CD4-positive, alpha-beta T cell treated with Interleukin-6 for 4 hours (primary cell): ENCODE measurements at regions not wholly inside any gene's neighbourhood (a gene's known extent, or its start where the extent isn't known, plus 50 kb on each side); places are given as distances from the start of the nearest gene placed in this dataset.
"Not testable (repeated sequence)": the region's sequence is repeated elsewhere in the genome, so short reads cannot be mapped to it uniquely, and the experiment has no call there.

Experiments used
- DNase-seq: peaks from one replicate; pipeline ENCODE4 v3.0.0-alpha.2; 2020; ENCODE audit warnings: mixed read lengths

DNA sequence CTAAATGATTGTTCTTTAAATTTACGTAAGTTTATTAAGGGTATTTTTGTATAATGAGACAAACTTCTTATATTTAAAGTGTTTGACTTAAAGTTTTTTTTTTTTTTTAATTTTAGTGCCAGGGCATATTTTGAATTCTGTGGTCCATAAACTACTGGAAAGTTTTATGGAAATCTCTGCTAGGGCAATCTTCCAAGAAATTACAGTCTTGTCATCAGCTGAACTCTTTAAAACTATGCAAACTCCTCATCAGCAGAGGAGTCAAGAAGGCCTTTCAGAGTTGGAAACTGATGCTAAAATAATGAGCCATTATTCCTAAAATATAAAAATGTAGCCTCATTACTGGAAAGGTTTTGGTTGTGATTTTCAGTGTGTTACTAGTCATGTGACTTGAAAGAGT is 1201.9 kb downstream of the BRINP3 start:
- DNase-seq, result no peak

DNA sequence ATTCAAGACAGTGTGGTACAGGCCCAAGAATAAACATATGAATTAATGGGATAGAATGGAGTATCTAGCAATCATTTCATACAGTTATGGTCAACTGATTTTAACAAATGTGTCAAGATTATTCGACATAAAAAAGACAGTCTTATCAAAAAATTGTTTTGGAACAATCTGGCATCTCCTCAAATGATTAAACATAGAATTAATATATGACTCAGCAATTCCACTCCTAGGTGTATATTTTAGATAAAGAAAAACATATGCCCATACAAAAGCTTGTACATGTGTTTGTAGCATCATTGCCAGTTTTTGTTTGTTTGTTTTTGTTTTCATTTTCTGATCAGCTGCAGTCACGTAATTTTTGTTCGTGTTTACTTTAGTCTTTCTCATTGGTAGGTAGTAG is 1188.3 kb downstream of the BRINP3 start:
- DNase-seq, result no peak

DNA sequence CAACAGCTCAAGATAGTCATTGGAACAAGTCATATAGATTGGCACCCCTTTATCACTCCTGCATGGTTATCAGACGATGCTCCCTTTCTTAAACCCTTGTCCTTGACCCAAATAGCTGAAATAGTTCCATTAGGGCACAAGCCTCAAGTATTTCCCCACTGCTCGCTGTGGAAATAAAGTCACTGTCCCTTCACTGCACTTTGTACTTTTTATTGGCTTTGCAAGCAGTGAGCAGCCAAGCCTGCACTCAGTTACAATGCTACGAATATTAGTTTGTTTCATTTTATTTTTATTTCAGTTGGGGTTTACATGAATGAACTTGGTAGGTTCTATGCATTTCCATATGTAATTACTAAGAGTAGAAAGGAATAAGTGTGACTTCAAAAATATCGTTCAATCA is 1176.4 kb downstream of the BRINP3 start:
- DNase-seq, result no peak

DNA sequence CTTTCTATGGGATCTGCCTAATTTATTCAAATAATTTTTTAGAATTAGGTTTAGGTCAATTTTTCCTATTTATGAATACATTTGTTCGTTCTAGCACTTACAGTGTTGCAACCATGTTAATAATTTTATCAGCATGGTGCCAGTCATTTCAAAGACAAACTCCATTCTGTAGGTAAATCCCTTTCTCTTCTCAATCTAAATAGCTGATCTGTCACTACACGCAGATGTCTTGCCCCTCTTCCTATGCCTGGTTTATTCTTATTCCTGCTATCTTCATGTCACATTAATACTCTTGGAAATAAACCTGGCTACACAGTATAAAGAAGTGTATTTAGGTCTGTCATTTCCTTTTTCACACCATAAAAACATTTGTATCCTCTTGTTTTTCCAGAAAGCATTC is 1172.4 kb downstream of the BRINP3 start:
- no peak for DNase-seq

DNA sequence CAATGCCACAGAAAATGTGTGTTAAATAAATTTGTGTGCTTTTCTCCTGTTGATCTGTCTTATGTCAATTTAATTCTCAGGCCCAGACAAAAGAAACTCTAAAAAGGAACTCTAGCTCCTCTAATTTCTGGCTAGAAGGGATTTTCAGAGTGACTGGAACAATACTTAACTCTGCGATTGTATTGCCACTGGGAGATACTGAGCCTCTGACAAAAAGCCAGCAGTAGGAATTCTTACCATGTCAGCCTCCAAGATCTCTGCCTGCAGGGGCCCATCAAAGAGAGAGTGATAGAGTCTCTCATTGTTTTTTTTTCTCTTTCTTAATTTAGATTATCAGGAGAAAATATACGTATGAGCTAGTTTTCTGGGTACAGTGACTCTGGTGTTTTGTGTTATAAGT is 1165.7 kb downstream of the BRINP3 start:
- DNase-seq, result no peak

DNA sequence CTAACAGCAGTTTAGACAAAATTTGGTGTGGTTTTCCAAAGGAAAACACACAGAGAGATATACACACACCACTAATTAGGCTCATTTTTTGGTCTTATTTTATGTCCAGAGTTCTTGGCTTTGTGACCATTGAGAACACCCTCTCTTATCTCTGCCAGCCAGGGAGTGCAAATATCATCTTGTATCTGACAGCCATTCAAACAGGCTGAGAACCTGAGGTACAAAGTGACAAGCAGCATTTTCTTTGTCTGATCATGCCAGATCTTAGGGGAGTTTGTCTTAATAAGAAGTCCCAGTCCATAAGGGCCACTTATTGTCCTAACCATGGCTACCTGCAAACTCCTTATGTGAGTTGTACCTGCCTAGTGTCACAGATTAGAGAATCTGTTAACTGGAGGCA is 1165.2 kb downstream of the BRINP3 start:
- no peak for DNase-seq

DNA sequence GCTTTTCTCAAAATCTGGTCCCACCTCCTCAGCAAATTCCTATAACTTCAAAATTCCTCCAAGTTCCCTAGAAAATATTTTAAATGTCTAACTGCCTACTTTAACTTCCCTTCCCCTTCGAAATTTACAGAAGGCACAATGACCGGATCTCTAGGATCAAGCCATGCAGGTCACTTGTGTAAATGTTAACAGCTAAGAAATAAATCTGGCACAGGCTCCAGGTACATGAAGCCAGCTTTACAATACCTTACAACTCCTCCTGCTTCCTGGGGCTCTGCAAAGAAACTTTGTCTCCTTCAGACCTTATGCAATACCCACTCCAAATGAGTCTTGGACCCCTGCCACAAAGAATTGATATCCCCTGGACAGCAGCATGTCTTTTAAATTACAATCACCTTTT is 1164.2 kb downstream of the BRINP3 start:
- no peak for DNase-seq

DNA sequence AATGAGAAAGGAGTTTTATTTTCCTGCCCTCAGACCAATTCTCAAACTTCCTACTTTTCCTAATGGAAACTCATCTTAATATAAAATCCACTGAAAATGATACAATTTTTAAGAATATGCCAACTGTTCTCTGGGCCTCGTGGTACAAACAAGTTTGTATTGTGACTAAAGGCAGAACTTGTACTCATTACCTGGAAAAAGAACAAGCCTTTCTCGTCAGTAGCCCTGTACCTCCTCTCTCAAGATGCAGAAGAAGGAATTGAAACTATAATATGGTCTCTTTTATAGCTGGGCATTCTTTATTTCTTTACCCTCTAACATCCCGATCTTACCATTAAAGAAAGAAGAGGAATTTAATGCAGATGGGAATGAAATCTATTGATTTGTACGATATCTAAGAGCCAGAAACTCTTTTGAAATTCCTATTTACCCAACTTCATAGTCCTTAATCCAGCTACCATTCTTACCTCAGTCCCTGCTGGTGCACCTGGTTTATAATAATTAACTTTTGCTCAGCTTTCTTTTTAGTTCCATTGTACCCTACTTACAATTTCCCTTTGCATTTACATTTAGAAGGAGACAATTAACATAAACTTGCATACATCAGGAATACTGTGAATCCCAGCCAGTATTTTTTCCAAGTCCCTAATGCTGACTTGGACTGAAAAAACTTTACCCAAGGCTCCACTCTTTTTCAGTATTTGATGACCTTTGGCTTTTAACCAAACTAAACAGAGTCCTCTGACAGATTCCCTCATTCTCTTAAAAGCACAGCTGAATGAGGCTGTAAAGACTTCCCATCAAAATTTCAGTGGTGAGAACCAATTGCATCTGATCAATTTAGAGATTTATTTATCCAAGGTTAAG is 1162.4 kb downstream of the BRINP3 start:
- no peak for DNase-seq

DNA sequence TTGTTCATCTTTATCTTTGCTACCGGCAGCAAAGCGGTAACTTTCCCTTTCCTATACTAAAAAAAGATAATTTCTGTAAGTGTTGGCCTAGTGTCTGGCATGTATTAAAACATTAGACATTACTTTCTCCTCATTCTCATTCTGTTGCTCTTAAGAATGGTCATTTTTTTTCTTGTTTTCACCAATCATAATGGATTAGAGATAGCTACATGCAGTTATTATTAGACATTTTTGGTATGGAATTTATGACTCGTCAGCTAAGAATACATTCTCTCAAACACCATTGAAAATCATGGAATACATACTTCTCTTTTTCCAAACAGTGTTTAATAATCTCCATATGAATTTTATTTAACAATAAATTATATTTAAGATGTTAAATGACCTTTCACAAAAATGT is 1154.6 kb downstream of the BRINP3 start:
- DNase-seq, result no peak

DNA sequence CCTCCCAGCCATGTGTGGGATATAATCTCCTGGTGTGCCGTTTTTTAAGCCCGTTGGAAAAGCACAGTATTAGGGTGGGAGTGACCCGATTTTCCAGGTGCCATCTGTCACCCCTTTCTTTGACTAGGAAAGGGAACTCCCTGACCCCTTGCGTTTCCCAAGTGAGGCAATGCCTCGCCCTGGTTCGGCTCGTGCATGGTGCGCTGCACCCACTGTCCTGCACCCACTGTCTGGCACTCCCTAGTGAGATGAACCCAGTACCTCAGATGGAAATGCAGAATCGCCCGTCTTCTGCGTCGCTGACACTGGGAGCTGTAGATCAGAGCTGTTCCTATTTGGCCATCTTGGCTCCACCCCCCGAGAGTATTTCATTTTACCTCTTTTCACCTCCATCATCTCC is 1146.6 kb downstream of the BRINP3 start:
- DNase-seq, result not testable (repeated sequence)

DNA sequence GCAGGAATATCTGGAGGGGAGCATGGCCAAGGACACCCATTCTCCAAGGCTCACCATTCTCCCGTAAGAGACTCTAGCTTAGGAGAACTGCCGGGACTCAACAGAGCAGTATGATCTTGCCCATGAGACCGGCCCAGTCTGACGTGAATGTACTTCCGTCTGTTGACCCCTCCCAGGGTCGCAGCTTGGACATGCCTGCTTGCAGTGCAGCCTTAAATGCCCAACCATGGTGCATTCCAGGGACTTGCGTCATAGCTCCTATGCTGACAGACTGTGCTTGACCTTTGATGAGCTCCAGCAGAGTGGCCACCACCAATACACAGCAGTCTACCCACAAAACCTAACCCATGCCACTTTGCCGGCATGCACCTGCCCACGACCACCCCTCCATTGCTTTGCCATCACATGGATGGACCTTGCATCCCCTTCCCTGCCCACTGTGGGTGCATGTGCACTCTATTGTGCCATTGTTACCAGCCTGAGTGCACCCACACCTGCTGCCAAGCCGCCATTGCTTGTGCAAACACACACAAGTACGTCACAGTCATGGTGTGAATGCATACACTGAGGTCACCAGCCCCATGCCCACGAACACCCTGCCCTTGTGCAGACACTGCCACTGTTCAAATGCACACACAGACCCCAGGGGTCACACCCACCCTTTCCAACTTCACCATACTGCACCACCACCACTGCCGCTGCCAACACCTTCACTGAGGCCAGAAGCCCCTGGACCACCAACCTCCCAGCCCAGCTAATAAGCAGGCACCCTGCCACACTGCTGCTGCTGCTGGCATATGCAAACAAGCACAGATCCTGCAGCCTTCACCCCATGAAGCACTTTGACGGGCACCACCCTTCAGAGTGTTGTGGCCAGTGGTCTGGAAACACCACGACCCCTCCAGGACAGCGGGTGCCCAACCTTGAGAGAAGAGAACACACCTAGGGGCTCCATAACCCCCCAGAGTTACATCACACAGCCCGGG is 1141.3 kb downstream of the BRINP3 start:
- no peak for DNase-seq

DNA sequence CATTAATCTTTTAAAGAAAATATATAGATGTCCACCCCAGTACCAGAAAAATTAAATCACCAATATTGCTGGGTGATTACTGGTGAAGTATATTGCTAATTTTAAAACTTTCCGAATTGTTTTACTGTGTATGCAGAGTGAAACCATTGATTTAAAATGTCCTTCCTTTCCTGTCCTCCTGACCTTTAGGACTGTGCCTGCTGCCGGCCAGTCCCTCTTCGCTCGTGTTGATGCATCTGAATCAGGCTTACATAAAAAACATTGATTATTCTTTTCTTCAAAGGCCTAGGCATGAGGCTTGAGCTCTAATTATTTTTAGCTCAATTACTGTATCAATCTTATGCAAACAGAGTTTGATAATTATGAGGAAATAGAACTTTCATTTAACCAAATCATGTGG is 1128.1 kb downstream of the BRINP3 start:
- no peak for DNase-seq

DNA sequence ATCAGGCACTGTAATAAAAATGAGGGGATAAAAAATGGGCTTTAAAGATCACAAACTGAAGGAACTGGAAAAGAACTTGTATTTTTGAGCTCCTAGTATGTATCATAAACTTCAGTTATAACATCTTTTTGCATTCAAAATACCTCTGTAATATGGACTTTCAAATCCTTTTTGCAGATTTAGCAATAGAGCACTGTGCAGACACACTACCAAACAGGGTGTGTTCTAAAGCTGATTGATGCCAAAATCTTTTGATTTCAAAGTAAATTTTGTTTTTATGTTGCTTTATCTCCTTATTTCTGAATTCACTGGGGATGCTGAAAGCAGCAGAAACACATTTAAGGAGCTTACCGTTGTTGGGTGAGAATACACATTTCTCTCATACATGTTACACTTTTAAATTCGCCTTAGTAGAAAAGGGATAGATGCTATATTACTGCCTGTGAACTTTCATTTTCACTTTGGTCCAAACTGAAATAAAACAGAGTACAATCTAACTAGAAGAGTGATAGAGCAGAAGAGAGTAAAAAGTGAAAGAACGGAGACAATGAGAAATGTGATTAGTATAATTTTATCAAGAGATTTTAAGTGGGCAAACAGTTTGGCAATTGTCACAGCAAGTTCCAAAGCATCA is 1126.6 kb downstream of the BRINP3 start:
- no peak for DNase-seq

DNA sequence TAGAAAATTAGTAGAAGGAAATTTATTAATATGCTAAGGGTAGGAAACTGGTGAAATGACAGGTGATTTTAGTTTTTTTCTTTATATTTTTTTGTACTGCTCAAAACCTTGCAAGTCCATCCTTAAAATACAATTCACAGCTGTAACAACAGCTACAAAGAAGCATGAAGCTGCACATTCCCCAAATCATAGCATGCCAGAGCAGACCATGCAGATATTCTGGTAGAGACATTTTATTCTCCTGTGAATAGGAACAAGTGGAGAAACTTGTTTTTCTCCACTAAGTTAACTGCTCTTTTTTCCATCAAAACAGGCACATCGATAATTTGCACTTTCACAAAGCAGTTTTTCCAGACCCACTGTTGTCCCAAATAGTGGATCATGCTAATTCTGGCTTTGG is 1125.7 kb downstream of the BRINP3 start:
- DNase-seq, result no peak

DNA sequence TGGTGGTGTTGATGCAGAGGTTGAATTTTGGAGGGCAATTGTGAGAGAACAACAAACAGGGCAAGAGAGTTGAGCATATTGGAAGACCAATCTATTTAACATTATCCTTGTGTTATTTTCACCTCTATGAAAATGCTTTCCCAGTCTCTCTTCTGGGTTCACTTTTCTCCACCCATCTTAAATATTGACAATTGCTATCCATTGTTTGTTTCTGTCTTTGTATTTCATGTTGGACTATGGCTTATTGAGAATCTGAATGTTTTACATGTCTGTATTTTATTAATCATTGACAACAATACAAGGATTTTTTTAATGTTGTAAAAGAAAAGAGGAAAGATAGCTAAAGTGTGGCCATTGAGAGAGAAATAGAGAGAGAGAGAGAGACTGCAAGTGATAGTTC is 1121.5 kb downstream of the BRINP3 start:
- no peak for DNase-seq

DNA sequence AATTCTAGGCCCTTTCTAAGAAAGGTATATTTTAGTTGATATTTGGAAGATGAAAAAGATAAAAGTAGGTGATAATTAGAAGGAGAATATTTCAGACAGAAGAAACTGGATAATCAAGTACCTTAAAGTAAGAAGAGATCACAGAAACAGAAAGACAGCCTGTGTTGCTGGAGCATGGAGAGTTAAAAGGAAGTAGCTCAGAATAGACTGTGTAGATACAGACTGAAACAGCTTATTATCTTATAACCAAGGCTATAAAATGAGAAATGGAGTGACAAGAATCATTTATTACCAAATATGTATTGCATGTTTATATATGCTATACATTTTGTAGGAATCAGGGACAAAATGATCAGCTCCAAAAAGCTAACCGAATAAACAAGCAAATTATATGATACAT is 1120.3 kb downstream of the BRINP3 start:
- DNase-seq, result no peak

DNA sequence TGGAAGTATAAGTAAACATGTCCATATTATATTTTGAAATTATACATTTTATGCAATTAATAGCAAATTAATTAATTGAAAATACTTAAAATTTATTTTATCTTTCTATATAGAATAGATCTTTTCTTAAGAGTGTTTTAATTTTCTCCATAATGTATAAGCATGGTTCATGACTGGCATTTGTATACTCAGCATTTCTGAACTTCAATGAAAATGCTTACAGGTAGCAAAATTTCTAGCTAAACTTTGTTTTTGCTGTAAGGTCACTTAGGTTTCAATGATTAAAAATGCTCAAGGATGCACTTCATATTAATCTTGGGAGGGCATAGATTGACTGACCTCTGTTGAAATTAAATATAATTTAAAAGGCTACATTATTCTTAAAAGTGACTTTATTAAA is 1108.1 kb downstream of the BRINP3 start:
- DNase-seq, result no peak

DNA sequence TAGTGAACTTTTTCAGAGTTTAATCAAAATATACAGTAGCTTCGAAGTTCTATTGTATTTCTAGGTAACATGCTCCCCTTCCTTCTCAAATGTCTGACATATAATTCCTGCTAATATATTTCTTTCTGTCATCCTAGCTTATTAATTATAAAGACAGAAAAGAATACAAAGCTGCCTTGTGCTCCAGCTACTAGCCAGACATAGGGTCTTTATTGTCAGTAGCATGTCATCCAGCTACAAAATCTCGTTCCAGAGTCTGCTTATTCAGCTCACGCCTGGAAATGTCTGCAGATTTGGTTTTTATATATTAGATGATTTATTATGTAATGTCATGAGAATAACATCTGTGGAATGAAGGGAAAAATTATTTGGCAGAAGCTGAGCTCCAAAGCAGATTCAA is 1102.8 kb downstream of the BRINP3 start:
- no peak for DNase-seq

DNA sequence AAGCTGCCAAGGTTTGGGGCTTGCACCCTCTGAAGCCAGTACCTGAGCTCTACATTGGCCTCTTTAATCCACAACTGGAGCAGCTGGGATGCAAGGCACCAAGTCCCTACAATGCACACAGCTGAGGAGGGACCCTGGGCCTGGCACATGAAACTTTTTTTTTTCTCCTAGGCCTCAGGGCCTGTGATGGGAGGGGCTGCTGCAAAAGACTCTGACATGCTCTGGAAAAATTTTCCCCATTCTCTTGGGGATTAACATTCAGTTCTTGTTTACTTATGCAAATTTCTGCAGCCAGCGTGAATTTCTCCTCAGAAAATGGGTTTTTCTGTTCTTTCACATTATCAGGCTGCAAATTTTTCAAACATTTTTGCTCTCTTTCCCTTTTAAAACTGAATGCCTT is 1072.2 kb downstream of the BRINP3 start:
- DNase-seq, result no peak

DNA sequence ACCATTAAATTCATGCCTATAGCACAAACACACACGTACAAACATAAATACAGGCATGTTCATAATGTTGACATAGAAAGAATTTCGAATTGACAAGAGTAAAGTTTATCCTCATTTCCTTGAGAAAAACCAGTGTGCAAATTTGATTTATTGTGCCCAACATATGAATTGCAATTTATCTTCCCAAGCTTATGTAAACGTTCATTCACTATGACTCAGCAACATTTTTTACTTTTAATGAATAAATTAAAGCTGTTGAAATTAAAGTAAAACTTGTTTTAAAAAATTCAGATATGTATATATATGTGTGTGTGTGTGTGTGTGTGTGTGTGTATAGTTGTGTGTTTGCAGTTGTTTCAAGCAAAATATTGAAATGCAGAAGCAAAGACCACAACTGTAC is 1067.9 kb downstream of the BRINP3 start:
- DNase-seq, result no peak

DNA sequence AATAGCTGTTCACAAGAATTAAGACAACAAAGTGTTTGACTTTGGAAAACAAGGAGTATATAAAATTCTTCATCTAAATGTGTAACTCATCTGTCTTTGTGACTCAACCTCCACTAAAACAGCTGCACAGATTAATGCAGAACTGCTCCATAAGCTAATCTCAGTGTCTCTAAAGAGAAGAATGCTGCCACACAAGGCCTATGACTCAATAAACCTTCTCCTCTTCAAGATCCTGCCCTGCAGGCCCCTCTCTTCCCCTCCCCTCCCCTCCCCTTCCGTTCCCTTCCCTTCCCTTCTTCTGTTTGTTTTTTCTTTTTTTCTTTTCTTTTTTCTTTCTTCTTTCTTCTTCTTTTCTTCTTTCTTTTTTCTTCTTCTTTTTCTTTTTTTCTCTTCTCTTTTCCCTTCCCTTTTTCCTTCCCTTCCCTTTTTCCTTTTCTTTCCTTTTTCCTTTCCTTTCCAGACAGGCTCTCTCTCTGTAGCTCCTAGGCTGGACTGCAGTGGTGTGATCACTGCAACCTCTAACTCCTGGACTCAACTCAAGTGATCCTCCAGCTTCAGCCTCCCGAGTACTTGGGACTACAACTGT is 1052.8 kb downstream of the BRINP3 start:
- no peak for DNase-seq

DNA sequence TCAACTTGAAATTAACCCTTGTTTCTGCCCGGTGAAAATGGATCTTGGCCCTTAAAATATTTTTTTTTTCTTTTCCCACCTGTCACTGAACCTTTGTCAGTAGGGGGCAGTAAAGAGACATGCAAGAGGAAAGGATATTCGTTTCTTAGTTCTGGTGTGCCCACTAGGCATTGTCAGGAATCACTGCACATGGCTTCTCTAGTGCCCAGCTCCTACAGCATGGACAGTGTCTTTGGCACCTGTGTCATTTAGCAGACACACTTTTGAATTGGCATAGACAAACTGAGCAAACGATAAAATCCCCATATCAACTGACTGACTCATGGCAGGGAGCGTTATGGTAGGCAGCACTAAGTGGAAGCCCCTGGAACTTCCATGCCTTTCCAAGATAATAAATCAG is 1048.1 kb downstream of the BRINP3 start:
- no peak for DNase-seq

DNA sequence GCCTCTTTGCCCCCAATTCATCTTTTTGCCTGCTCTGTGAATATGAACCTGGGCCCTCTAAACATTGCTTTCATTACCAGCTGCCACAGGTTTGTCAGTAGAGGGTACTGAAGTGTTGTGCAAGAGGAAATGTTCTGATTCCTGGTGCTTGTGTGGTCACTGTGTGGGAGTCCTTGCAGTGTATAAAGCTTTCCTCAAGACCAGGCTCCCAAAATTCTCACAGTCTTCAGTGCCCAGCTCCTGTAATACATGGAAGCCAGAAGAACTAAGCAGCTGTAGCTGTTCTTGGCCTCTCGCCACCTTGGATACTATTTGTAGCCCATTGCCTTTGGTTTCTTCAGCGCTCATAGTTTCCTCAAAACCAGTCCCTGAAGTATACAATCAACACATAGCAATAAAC is 1046.2 kb downstream of the BRINP3 start:
- DNase-seq, result no peak
